ENCODE measurements at regions not wholly inside any gene's neighbourhood (a gene's known extent, or its start where the extent isn't known, plus 50 kb on each side); places are given as distances from the start of the nearest gene placed in this dataset.

- DNase-seq (ENCODE audit: low spot score): no peak
Measured at GRCh38 chr11:35077709-35078469, 61.1 kb upstream of the CD44 start.

DNA sequence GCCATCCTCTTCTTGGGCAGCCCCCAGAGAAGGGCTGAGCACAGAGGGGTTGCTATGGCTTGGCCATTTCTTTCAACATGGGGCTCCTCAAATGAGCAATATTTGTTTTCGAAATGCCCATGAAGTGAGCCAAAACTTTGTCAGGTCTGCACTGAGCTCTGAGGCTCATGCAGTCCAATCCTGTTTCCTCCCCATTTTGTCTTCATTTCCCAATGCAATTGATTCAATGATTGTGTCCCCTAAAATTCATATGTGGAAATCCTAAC lies 60.6 kb upstream of the CD44 start:
- no peak for DNase-seq (ENCODE audit: low spot score)

DNA sequence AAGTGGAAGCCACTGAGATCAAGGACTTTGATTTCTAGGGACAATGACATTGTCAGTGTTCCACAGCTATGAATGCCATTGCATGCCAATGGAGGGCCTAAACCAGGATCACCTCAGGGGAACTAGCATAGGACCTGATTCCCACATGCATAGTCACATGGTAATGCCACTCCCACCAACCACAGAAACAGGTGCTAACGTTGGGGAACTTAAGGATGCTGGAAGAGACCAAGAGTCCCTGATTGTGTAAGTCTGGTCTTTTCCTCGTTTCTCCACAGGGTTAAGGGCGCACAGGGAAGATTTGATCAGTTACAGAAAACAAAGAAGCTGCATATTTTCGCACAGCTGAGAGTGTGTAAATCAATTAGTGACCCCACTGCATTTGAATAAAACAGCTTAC lies 59.4 kb upstream of the CD44 start:
- no peak for DNase-seq (ENCODE audit: low spot score)

DNA sequence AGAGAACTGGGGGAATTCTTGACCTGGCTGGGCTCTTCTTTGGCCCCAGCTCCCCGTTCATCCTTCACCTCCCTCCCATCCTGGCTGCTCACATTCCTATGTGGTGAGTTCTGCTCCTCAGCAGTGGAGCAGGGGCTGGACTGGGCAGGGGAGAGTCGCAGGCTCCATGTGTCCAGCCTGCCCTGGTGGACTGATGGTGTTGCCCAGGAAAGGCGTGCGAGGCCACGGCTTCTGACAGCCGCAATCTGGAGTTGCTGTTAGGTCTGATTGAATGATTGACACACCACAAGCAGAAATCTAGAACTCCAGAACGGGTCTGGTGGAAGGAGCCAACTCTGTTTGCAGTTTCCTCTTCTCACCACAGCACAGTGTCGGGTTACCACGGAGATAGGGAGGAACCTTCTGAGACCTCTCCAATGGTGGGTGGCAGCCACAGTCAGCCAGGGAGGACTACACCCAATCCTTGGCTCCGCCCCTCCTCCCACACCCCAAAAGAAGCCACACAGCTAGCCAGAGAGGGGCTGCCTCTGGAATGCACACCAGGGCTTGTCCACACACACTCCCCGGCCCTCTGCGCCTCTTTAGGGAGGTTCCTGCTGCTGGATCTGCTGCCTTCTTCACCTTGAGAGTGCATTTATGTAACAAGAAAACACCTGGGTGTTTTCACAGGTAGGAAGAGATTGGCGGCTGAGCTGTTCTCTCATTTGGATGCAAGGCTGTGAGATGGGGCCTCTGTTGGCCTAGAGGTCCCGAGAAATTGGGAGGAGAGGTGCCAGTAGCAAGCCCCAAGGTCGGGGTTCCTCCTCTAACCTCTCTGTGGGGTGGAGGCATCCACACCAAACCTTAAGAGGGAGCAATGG lies 56.4 kb upstream of the CD44 start:
- peak; percentile 86 for DNase-seq (ENCODE audit: low spot score)

DNA sequence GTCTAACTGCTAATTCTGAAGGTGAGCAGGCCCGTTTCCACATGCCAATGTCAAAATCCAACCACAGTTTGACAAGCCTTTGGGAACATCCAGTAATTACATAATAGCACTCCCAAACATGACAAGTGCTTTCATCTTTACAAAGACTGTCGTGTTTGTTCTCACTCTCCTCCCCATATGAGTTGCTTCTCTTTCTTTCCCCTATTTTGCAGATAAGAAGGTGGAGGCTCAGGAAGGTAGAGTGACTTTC lies 55.9 kb upstream of the CD44 start:
- no peak for DNase-seq (ENCODE audit: low spot score)

DNA sequence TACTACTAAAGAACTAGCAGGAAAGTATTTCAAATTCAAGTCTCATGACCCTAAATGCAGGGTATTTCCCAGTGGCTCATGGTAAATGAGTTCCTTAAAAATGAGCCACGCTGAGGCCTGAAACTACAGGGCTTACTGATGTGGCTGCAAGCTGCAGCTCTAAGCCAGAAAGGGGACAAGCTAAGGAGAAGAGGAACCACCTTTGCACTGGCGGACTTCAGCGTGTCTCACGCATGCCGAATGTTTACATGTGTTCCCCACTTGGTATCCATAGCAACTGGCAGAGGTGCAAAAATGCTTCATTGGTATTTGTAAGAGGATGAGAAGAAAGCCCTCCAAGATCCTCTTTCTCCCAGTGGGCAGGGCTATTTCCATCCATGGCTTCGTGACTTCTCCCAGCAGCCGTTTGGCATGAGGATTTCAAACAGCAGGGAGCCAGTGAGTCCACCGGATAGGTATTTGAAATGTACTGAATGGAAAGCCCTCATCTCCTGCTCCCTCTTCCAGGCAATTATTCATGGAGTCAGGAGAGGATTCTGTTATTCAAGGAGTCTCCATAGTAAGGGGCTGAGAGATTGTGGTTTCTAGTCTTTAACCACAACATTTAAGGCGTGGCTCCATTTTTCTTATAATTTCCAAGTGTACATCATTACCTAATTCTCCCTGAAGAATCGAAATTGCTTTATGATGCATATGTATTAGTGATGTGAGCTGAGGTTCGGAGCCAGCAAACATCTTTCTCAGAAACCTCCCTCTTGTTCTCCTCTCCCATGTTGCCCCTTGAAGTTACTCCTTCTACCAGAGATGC lies 55.3 kb upstream of the CD44 start:
- DNase-seq (ENCODE audit: low spot score): peak; percentile 80

DNA sequence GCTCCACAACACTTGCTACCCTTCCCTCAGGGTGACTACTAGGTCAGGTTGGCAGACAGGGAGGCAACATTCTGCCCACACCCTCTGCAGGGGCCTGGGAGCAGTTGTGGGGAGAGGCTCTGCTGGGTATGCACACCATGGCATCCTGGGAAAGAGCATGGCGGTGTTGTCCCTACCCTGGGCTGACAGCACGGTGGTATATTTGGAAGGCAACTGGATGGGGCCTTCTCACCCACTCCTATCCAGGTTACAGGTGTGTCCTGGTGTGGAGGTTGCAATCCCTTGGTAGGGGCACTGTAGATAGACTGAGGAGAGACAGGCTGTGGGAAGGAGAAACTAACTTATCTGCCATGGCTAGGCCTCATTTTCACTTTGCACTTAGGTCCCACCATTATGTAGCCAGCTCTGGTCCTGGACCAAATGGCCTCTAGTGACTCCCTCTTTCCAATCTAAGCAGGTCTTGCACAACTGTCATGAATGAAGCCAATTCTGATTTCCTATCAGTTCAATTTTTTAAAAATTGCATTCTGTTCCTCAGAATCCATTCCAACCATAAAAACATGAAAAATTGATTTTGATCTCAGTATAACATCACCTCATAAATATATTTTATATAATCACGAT lies 54.0 kb upstream of the CD44 start:
- no peak for DNase-seq (ENCODE audit: low spot score)

- DNase-seq (ENCODE audit: low spot score): no peak
Measured at GRCh38 chr11:35085531-35086165, 53.3 kb upstream of the CD44 start.

- peak; percentile 44 for DNase-seq (ENCODE audit: low spot score)
Measured at GRCh38 chr11:35087648-35088047, 51.3 kb upstream of the CD44 start.

DNA sequence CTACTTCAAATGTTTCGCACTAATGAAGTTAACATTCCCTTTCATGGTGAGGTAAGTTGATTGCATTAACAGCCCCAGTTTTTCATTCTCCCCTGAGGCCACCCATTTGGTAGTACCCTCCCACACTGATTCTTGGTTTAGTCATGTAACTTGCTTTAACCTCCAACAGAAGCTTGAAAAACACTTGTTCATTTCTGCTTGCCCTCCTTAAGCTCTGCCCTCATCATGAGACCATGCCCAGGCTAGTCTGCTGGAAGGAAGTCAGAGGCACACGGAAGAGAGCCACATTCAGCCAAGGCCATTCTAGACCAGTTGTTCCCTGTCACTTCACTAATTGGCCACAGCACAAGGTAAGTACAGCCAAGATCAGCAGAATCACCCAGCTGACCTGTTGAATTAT lies 50.7 kb upstream of the CD44 start:
- no peak for DNase-seq (ENCODE audit: low spot score)

DNA sequence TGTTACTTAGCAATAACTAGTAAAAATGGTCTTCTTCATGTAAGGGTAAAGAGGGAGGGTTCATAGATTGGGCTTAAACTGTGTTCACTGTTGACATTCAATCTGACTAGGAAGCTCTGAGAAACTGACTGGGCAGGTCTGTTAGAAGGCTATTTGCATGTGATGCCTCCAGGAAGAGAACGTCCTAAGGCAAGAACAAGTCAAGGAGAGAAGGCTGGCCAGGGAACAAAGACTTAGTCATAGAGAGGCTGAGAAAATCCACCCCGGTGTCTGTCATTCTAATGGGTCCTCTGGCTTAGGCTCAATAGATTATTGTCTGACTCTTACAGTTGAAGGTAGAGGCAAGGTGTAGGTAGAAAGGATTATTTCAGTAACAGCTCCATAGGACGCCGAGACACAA lies 50.3 kb upstream of the CD44 start:
- no peak for DNase-seq (ENCODE audit: low spot score)

Data from hepatic stellate cell (primary cell).